IPS-18a (cell line): ENCODE measurements at regions not wholly inside any gene's neighbourhood (a gene's known extent, or its start where the extent isn't known, plus 50 kb on each side); places are given as distances from the start of the nearest gene placed in this dataset.

Source experiments
- H3K27ac ChIP-seq: one replicate; pipeline ENCODE4 v1.5.1; 2013; ENCODE audit warnings: low read length
- H3K27me3 ChIP-seq: one replicate; pipeline ENCODE4 v1.6.1; 2013; ENCODE audit warnings: mild to moderate bottlenecking, low read length; ENCODE audit not compliant: control insufficient read depth, insufficient read depth
- H3K36me3 ChIP-seq: one replicate; pipeline ENCODE4 v1.6.1; 2013; ENCODE audit warnings: low read depth, low read length; ENCODE audit not compliant: control insufficient read depth
- H3K4me1 ChIP-seq: one replicate; pipeline ENCODE4 v1.6.1; 2013; ENCODE audit warnings: low read depth, low read length; ENCODE audit not compliant: control insufficient read depth
- H3K4me3 ChIP-seq: one replicate; pipeline ENCODE4 v1.5.1; 2013; ENCODE audit warnings: low read length
- H3K9ac ChIP-seq: one replicate; pipeline ENCODE4 v1.6.1; 2013; ENCODE audit warnings: mild to moderate bottlenecking, low read length, moderate library complexity
- H3K9me3 ChIP-seq: one replicate; pipeline ENCODE4 v1.6.1; 2013; ENCODE audit warnings: low read depth, low read length; ENCODE audit not compliant: control insufficient read depth

GRCh38 chr17:33680472-33680871, 387.4 kb upstream of the ASIC2 start:
- H3K27me3 ChIP-seq = no peaks in the 10 kb centered on the region
- no peaks in the 10 kb centered on the region for H3K9me3 ChIP-seq
- no peak overlapping the region for H3K27ac ChIP-seq
- no peak overlapping the region for H3K9ac ChIP-seq
- no peaks in the 10 kb centered on the region for H3K4me1 ChIP-seq
- H3K36me3 ChIP-seq = no peaks in the 10 kb centered on the region
- H3K4me3 ChIP-seq = no peak overlapping the region

- Histone ChIP-seq H3K27ac (no peak overlapping the region), H3K4me1 (no peaks in the 10 kb centered on the region), H3K36me3 (no peaks in the 10 kb centered on the region), H3K9me3 (no peaks in the 10 kb centered on the region), H3K4me3 (no peak overlapping the region), H3K27me3 (no peaks in the 10 kb centered on the region), H3K9ac (no peak overlapping the region)
Observed at GRCh38 chr17:33682599-33682998, 389.5 kb upstream of the ASIC2 start.

GRCh38 chr17:33684735-33685134, 391.6 kb upstream of the ASIC2 start:
- no peak overlapping the region for H3K27ac ChIP-seq
- H3K36me3 ChIP-seq = no peaks in the 10 kb centered on the region
- no peaks in the 10 kb centered on the region for H3K9me3 ChIP-seq
- no peaks in the 10 kb centered on the region for H3K27me3 ChIP-seq
- H3K4me1 ChIP-seq = no peaks in the 10 kb centered on the region
- H3K9ac ChIP-seq = no peak overlapping the region
- no peak overlapping the region for H3K4me3 ChIP-seq

GRCh38 chr17:33686171-33686570, 393.1 kb upstream of the ASIC2 start:
- H3K36me3 ChIP-seq = no peaks in the 10 kb centered on the region
- no peak overlapping the region for H3K9ac ChIP-seq
- no peaks in the 10 kb centered on the region for H3K4me1 ChIP-seq
- H3K9me3 ChIP-seq = no peaks in the 10 kb centered on the region
- no peak overlapping the region for H3K4me3 ChIP-seq
- H3K27me3 ChIP-seq = no peaks in the 10 kb centered on the region
- no peak overlapping the region for H3K27ac ChIP-seq

- Histone ChIP-seq H3K9ac (no peak overlapping the region), H3K27ac (no peak overlapping the region), H3K36me3 (no peaks in the 10 kb centered on the region), H3K4me1 (no peaks in the 10 kb centered on the region), H3K27me3 (no peaks in the 10 kb centered on the region), H3K9me3 (no peaks in the 10 kb centered on the region), H3K4me3 (no peak overlapping the region)
Observed at GRCh38 chr17:33687831-33688230, 394.7 kb upstream of the ASIC2 start.

- no peak overlapping the region for H3K27ac ChIP-seq
- no peaks in the 10 kb centered on the region for H3K9me3 ChIP-seq
- no peaks in the 10 kb centered on the region for H3K36me3 ChIP-seq
- no peaks in the 10 kb centered on the region for H3K27me3 ChIP-seq
- H3K4me3 ChIP-seq = no peak overlapping the region
- no peak overlapping the region for H3K9ac ChIP-seq
- no peaks in the 10 kb centered on the region for H3K4me1 ChIP-seq
Observed at GRCh38 chr17:33688771-33689170, 395.7 kb upstream of the ASIC2 start.

- Histone ChIP-seq H3K27ac (no peak overlapping the region), H3K4me1 (no peaks in the 10 kb centered on the region), H3K27me3 (no peaks in the 10 kb centered on the region), H3K36me3 (no peaks in the 10 kb centered on the region), H3K4me3 (no peak overlapping the region), H3K9ac (no peak overlapping the region), H3K9me3 (no peaks in the 10 kb centered on the region)
Observed at GRCh38 chr17:33689725-33690124, 396.6 kb upstream of the ASIC2 start.

- H3K36me3 ChIP-seq = no peaks in the 10 kb centered on the region
- no peak overlapping the region for H3K4me3 ChIP-seq
- no peak overlapping the region for H3K27ac ChIP-seq
- H3K4me1 ChIP-seq = no peaks in the 10 kb centered on the region
- no peak overlapping the region for H3K9ac ChIP-seq
- H3K9me3 ChIP-seq = no peaks in the 10 kb centered on the region
- no peaks in the 10 kb centered on the region for H3K27me3 ChIP-seq
Observed at GRCh38 chr17:33695431-33695830, 402.3 kb upstream of the ASIC2 start.

- Histone ChIP-seq H3K27me3 (no peaks in the 10 kb centered on the region), H3K27ac (no peak overlapping the region), H3K4me1 (no peaks in the 10 kb centered on the region), H3K9ac (no peak overlapping the region), H3K36me3 (no peaks in the 10 kb centered on the region), H3K9me3 (no peaks in the 10 kb centered on the region), H3K4me3 (no peak overlapping the region)
Observed at GRCh38 chr17:33696102-33696501, 403.0 kb upstream of the ASIC2 start.

GRCh38 chr17:33697557-33697956, 404.5 kb upstream of the ASIC2 start:
- no peaks in the 10 kb centered on the region for H3K4me1 ChIP-seq
- no peaks in the 10 kb centered on the region for H3K36me3 ChIP-seq
- no peaks in the 10 kb centered on the region for H3K27me3 ChIP-seq
- H3K27ac ChIP-seq = no peak overlapping the region
- no peak overlapping the region for H3K9ac ChIP-seq
- no peaks in the 10 kb centered on the region for H3K9me3 ChIP-seq
- H3K4me3 ChIP-seq = no peak overlapping the region

- Histone ChIP-seq H3K9me3 (no peaks in the 10 kb centered on the region), H3K36me3 (no peaks in the 10 kb centered on the region), H3K4me1 (no peaks in the 10 kb centered on the region), H3K27me3 (no peaks in the 10 kb centered on the region), H3K4me3 (no peak overlapping the region), H3K27ac (no peak overlapping the region), H3K9ac (no peak overlapping the region)
Observed at GRCh38 chr17:33701910-33702309, 408.8 kb upstream of the ASIC2 start.

- H3K36me3 ChIP-seq = no peaks in the 10 kb centered on the region
- no peaks in the 10 kb centered on the region for H3K4me1 ChIP-seq
- H3K27ac ChIP-seq = no peak overlapping the region
- no peaks in the 10 kb centered on the region for H3K9me3 ChIP-seq
- H3K9ac ChIP-seq = no peak overlapping the region
- H3K27me3 ChIP-seq = no peaks in the 10 kb centered on the region
- H3K4me3 ChIP-seq = no peak overlapping the region
Observed at GRCh38 chr17:33704856-33705255, 411.8 kb upstream of the ASIC2 start.
